ENCODE measurements at regions not wholly inside any gene's neighbourhood (a gene's known extent, or its start where the extent isn't known, plus 50 kb on each side); places are given as distances from the start of the nearest gene placed in this dataset.

- Histone ChIP-seq H3K27me3 (peaks cover 0 to 45% (median 5%) of the 10 kb centered on the region in 3 donors), H3K27ac (no peak overlapping the region), H3K4me3 (no peak overlapping the region), H3K9me3 (no peaks in the 10 kb centered on the region), H3K4me1 (no peaks in the 10 kb centered on the region), H3K36me3 (no peaks in the 10 kb centered on the region)
- intact Hi-C loops (cut with DNase I; ENCODE audit: low total_unique reads) = no loop called here
- no peak for TF ChIP-seq POLR2AphosphoS5 (IDR thresholded peaks at IDR 0.05)
- WGBS, 5 donors = 48 to 61% (median 53%) methylated on average over 15 of the region's 15 CpGs
- DNase-seq = no peak
Measured at GRCh38 chr1:4515727-4516289, 138.6 kb upstream of the AJAP1 start.

GRCh38 chr1:4516596-4516995 is 137.8 kb upstream of the AJAP1 start:
- Histone ChIP-seq H3K27ac (no peak overlapping the region), H3K36me3 (no peaks in the 10 kb centered on the region), H3K27me3 (peaks cover 0 to 45% (median 5%) of the 10 kb centered on the region in 3 donors), H3K9me3 (no peaks in the 10 kb centered on the region), H3K4me3 (no peak overlapping the region), H3K4me1 (no peaks in the 10 kb centered on the region)
- intact Hi-C loops (cut with DNase I; ENCODE audit: low total_unique reads) = no loop called here
- TF ChIP-seq POLR2A (IDR thresholded peaks at IDR 0.05) (no peak), POLR2AphosphoS5 (IDR thresholded peaks at IDR 0.05) (no peak), EP300 (IDR thresholded peaks at IDR 0.05) (no peak)
- TF ChIP-seq, protein P1, sequence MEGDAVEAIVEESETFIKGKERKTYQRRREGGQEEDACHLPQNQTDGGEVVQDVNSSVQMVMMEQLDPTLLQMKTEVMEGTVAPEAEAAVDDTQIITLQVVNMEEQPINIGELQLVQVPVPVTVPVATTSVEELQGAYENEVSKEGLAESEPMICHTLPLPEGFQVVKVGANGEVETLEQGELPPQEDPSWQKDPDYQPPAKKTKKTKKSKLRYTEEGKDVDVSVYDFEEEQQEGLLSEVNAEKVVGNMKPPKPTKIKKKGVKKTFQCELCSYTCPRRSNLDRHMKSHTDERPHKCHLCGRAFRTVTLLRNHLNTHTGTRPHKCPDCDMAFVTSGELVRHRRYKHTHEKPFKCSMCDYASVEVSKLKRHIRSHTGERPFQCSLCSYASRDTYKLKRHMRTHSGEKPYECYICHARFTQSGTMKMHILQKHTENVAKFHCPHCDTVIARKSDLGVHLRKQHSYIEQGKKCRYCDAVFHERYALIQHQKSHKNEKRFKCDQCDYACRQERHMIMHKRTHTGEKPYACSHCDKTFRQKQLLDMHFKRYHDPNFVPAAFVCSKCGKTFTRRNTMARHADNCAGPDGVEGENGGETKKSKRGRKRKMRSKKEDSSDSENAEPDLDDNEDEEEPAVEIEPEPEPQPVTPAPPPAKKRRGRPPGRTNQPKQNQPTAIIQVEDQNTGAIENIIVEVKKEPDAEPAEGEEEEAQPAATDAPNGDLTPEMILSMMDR (IDR thresholded peaks at IDR 0.05) = no peak
- WGBS, 5 donors = 42 to 76% (median 58%) methylated on average over 7 of the region's 7 CpGs
- no peak for DNase-seq

- intact Hi-C loops (cut with DNase I; ENCODE audit: low total_unique reads) = no loop called here
- Histone ChIP-seq H3K27me3 (peaks cover 0 to 45% (median 5%) of the 10 kb centered on the region in 3 donors), H3K36me3 (no peaks in the 10 kb centered on the region), H3K4me1 (no peaks in the 10 kb centered on the region), H3K9me3 (no peaks in the 10 kb centered on the region), H3K27ac (no peak overlapping the region), H3K4me3 (no peak overlapping the region)
- TF ChIP-seq EP300 (IDR thresholded peaks at IDR 0.05) (no peak), POLR2AphosphoS5 (IDR thresholded peaks at IDR 0.05) (no peak), POLR2A (IDR thresholded peaks at IDR 0.05) (no peak)
- TF ChIP-seq, protein P1 (IDR thresholded peaks at IDR 0.05) = no peak
- DNase-seq = no peak
- WGBS, 5 donors = 26 to 60% (median 43%) methylated on average over 18 to 19 of the region's 19 CpGs
Measured at GRCh38 chr1:4517186-4517954, 137.0 kb upstream of the AJAP1 start.

GRCh38 chr1:4518621-4519020 is 135.8 kb upstream of the AJAP1 start:
- Histone ChIP-seq H3K36me3 (no peaks in the 10 kb centered on the region), H3K27ac (no peak overlapping the region), H3K27me3 (peaks cover 0 to 46% (median 5%) of the 10 kb centered on the region in 3 donors), H3K9me3 (no peaks in the 10 kb centered on the region), H3K4me1 (no peaks in the 10 kb centered on the region), H3K4me3 (no peak overlapping the region)
- no peak for DNase-seq
- intact Hi-C loops (cut with DNase I; ENCODE audit: low total_unique reads) = no loop called here
- TF ChIP-seq EP300 (IDR thresholded peaks at IDR 0.05) (no peak), POLR2AphosphoS5 (IDR thresholded peaks at IDR 0.05) (no peak), POLR2A (IDR thresholded peaks at IDR 0.05) (no peak)
- TF ChIP-seq, protein P1 (IDR thresholded peaks at IDR 0.05) = no peak
- 84 to 95% (median 88%) methylated on average over 7 of the region's 7 CpGs for WGBS, 5 donors

GRCh38 chr1:4519954-4520353 is 134.5 kb upstream of the AJAP1 start:
- TF ChIP-seq, protein P1 (IDR thresholded peaks at IDR 0.05) = no peak
- no peak for TF ChIP-seq POLR2A (IDR thresholded peaks at IDR 0.05)
- TF ChIP-seq EP300 (IDR thresholded peaks at IDR 0.05) = no peak
- TF ChIP-seq POLR2AphosphoS5 (IDR thresholded peaks at IDR 0.05) = no peak
- DNase-seq = no peak
- no peak overlapping the region for H3K27ac ChIP-seq
- H3K9me3 ChIP-seq = no peaks in the 10 kb centered on the region
- no peak overlapping the region for H3K4me3 ChIP-seq
- H3K36me3 ChIP-seq = no peaks in the 10 kb centered on the region
- intact Hi-C loops (cut with DNase I; ENCODE audit: low total_unique reads) = no loop called here
- no peaks in the 10 kb centered on the region for H3K4me1 ChIP-seq
- peaks cover 0 to 52% (median 5%) of the 10 kb centered on the region in 3 donors for H3K27me3 ChIP-seq
- WGBS, 5 donors = 83 to 96% (median 87%) methylated on average over 5 to 6 of the region's 6 CpGs
